IPS DF 6.9 (cell line): ENCODE measurements at regions not wholly inside any gene's neighbourhood (a gene's known extent, or its start where the extent isn't known, plus 50 kb on each side); places are given as distances from the start of the nearest gene placed in this dataset.

Source experiments
- DNase-seq: peaks from one replicate; pipeline ENCODE4 v3.0.0-alpha.2; 2013; ENCODE audit warnings: low read depth, low spot score
- H3K27ac ChIP-seq: one replicate; pipeline ENCODE4 v1.5.1; 2013; ENCODE audit warnings: low read length, control low read depth
- H3K27me3 ChIP-seq: 2 replicates; pipeline ENCODE4 v1.6.1; 2013; ENCODE audit warnings: mild to moderate bottlenecking, low read length; ENCODE audit not compliant: control insufficient read depth, insufficient read depth
- H3K36me3 ChIP-seq: 2 replicates; pipeline ENCODE4 v1.6.1; 2013; ENCODE audit warnings: low read length; ENCODE audit not compliant: control insufficient read depth, insufficient read depth
- H3K4me1 ChIP-seq: 2 replicates; pipeline ENCODE4 v1.6.1; 2013; ENCODE audit warnings: low read length; ENCODE audit not compliant: control insufficient read depth, insufficient read depth
- H3K4me3 ChIP-seq: 2 replicates; pipeline ENCODE4 v1.5.1; 2013; ENCODE audit warnings: mild to moderate bottlenecking, low read length
- H3K9me3 ChIP-seq: 2 replicates; pipeline ENCODE4 v1.6.1; 2013; ENCODE audit warnings: low read length, inconsistent platforms; ENCODE audit not compliant: control insufficient read depth, insufficient read depth
- WGBS: extraction: QIAGEN DNeasy Blood & Tissue Kit; methylation state at CpG from one replicate; pipeline ENCODE4 v1.1.7; 2013; ENCODE audit warnings: mixed read lengths, missing lambda C conversion rate; ENCODE audit not compliant: insufficient read length, insufficient coverage; 5-methylcytosine and 5-hydroxymethylcytosine counted together

GRCh38 chr3:159919873-159920272 lies 68.8 kb upstream of the IL12A start:
- no peaks in the 10 kb centered on the region for H3K9me3 ChIP-seq
- DNase-seq, result no peak
- no peaks in the 10 kb centered on the region for H3K4me1 ChIP-seq
- H3K27me3 ChIP-seq, result no peaks in the 10 kb centered on the region
- H3K4me3 ChIP-seq, result no peak overlapping the region
- no CpG with 5 or more reads among the region's 1 CpG for WGBS
- H3K36me3 ChIP-seq, result no peaks in the 10 kb centered on the region
- H3K27ac ChIP-seq, result no peak overlapping the region

DNA sequence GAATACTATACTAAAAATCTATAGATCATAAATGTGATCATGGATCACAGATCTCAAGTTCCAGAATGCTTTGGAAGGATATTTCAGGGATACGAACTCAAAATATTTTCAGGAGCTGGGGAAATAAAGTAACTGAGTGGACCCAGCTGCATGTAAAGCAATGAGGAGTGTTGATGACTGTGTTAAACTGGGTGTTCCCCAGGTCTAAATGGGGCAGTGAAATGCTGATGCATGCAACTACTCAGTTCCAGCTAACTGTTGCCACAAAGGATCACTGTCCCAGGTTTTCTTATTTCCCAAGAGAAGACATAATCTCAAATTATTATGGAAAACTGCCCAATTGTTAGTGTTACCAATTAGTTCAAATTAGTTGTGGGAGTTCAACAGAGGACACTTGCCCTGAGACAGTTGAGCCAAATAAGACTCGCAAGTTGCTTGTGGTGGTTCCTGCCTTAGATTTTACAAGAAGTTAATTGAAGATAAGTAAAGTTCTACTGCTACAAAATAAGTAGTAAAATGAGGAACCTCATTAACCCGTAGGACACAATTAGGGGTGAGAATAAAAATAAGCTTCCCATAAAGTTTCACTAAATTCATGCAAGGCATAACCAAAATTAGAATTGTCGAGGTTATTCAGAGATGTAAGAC lies 66.3 kb upstream of the IL12A start:
- no CpG with 5 or more reads among the region's 4 CpGs for WGBS
- Histone ChIP-seq H3K36me3 (no peaks in the 10 kb centered on the region), H3K4me1 (no peaks in the 10 kb centered on the region), H3K9me3 (no peaks in the 10 kb centered on the region), H3K27me3 (no peaks in the 10 kb centered on the region), H3K27ac (no peak overlapping the region), H3K4me3 (no peak overlapping the region)
- no peak for DNase-seq

DNA sequence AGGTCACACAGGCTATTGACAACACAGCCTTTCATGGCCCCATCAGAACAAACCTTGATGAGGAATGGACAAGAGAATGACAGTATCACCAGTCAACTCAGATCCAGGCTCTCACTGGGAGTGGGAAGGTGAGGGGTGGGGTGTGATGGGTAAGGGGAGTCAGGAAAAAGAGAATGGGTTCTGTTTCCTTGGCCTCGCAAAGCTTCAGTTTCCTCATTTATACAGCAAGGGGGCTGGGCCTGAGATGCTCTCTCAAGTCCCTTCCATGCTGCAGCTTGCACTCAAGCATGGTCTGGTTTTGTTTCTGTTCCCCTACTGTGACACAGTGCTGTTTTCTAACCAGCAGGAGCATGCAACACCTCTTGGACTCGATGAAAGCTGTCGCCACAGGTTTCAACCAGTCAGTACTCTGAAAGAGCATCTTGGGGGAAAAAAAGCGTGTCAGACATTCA lies 65.7 kb upstream of the IL12A start:
- H3K36me3 ChIP-seq, result no peaks in the 10 kb centered on the region
- H3K4me3 ChIP-seq, result no peak overlapping the region
- H3K4me1 ChIP-seq, result no peaks in the 10 kb centered on the region
- WGBS, result no CpG with 5 or more reads among the region's 4 CpGs
- no peak overlapping the region for H3K27ac ChIP-seq
- no peak for DNase-seq
- no peaks in the 10 kb centered on the region for H3K9me3 ChIP-seq
- no peaks in the 10 kb centered on the region for H3K27me3 ChIP-seq

DNA sequence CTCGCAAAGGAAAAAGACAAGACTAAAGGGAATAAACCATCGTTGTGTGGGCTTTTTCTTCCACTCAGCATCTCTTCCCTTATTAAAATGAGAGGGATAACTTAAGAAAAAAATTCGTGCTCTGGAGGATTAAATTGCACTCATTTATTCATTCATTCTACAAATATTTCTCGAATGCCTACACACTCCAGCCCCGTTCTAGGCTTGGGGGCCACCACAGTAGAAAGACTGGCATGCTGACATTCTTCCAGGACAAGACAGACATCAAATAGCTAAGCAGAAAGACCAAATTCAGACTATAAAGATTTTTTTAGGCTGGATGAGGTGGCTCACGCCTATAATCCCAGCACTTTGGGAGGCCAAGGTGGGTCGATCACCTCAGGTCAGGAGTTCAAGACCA lies 65.3 kb upstream of the IL12A start:
- H3K4me1 ChIP-seq, result no peaks in the 10 kb centered on the region
- no peaks in the 10 kb centered on the region for H3K36me3 ChIP-seq
- no CpG with 5 or more reads among the region's 7 CpGs for WGBS
- H3K9me3 ChIP-seq, result no peaks in the 10 kb centered on the region
- no peak overlapping the region for H3K4me3 ChIP-seq
- no peaks in the 10 kb centered on the region for H3K27me3 ChIP-seq
- no peak for DNase-seq
- H3K27ac ChIP-seq, result no peak overlapping the region

DNA sequence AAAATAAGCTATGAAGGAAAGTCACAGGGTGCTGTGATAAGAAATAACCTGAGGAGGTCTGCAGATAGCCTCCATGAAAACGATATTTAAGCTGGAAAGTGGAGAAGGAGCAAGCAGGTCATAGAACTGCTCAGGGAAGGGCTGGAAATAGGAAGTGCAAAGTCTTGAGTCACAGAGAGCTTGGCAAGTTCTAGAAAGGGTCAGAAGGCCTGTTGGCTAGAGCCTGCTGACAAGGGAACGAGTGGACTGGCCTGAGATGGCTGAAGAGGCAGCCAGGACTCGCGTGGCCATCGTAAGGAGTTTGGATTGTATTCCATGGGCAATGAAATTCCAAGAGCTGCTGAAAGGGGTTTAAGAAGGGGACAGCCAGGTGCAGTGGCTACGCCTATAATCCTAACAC lies 64.7 kb upstream of the IL12A start:
- no peak overlapping the region for H3K4me3 ChIP-seq
- no peaks in the 10 kb centered on the region for H3K36me3 ChIP-seq
- H3K27me3 ChIP-seq, result no peaks in the 10 kb centered on the region
- H3K9me3 ChIP-seq, result no peaks in the 10 kb centered on the region
- no peak for DNase-seq
- no peaks in the 10 kb centered on the region for H3K4me1 ChIP-seq
- H3K27ac ChIP-seq, result no peak overlapping the region
- WGBS, result no CpG with 5 or more reads among the region's 6 CpGs

GRCh38 chr3:159924411-159924810 lies 64.2 kb upstream of the IL12A start:
- no peaks in the 10 kb centered on the region for H3K4me1 ChIP-seq
- H3K4me3 ChIP-seq, result no peak overlapping the region
- no peak overlapping the region for H3K27ac ChIP-seq
- no peaks in the 10 kb centered on the region for H3K9me3 ChIP-seq
- H3K36me3 ChIP-seq, result no peaks in the 10 kb centered on the region
- no CpG with 5 or more reads among the region's 1 CpG for WGBS
- H3K27me3 ChIP-seq, result no peaks in the 10 kb centered on the region
- DNase-seq, result no peak

- H3K9me3 ChIP-seq, result no peaks in the 10 kb centered on the region
- no peak overlapping the region for H3K4me3 ChIP-seq
- H3K27ac ChIP-seq, result no peak overlapping the region
- no peaks in the 10 kb centered on the region for H3K27me3 ChIP-seq
- no CpG with 5 or more reads among the region's 1 CpG for WGBS
- no peak for DNase-seq
- H3K4me1 ChIP-seq, result no peaks in the 10 kb centered on the region
- no peaks in the 10 kb centered on the region for H3K36me3 ChIP-seq
These were observed 63.4 kb upstream of the IL12A start for GRCh38 chr3:159925248-159925647.

GRCh38 chr3:159926573-159926972 lies 62.1 kb upstream of the IL12A start:
- no CpG with 5 or more reads among the region's 5 CpGs for WGBS
- no peak for DNase-seq
- no peaks in the 10 kb centered on the region for H3K36me3 ChIP-seq
- H3K4me3 ChIP-seq, result no peak overlapping the region
- H3K27ac ChIP-seq, result no peak overlapping the region
- H3K27me3 ChIP-seq, result no peaks in the 10 kb centered on the region
- H3K9me3 ChIP-seq, result no peaks in the 10 kb centered on the region
- no peaks in the 10 kb centered on the region for H3K4me1 ChIP-seq

GRCh38 chr3:159928071-159928491 lies 60.6 kb upstream of the IL12A start:
- no peaks in the 10 kb centered on the region for H3K4me1 ChIP-seq

DNA sequence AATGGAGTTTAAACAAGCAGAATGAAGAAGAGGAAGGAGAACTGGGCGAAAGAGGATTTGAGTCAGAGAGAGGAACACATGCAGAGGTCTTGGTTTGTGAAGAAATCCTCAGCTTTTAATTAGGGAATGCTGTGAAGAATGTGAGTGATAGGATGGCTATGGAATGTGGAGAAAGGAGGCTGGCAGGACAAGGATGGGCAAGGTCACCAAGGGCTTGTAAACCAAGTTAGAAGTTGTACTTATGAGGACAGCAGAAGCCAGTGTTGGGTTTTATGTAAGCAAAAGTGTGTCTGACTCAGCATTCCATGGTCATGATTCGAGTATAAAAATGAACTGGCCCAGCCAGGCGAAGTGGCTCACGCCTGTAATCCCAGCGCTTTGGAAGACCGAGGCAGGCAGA lies 60.0 kb upstream of the IL12A start:
- WGBS, result no CpG with 5 or more reads among the region's 6 CpGs
- Histone ChIP-seq H3K36me3 (no peaks in the 10 kb centered on the region), H3K27me3 (no peaks in the 10 kb centered on the region), H3K4me3 (no peak overlapping the region), H3K9me3 (no peaks in the 10 kb centered on the region), H3K4me1 (no peaks in the 10 kb centered on the region), H3K27ac (no peak overlapping the region)
- no peak for DNase-seq

More at GRCh38 chr3:159928071-159928491, 60.6 kb upstream of the IL12A start:
- Histone ChIP-seq H3K27ac (no peak overlapping the region), H3K4me3 (no peak overlapping the region), H3K27me3 (no peaks in the 10 kb centered on the region), H3K9me3 (no peaks in the 10 kb centered on the region), H3K36me3 (no peaks in the 10 kb centered on the region)
- no peak for DNase-seq
- WGBS, result no CpG with 5 or more reads among the region's 2 CpGs
